ENCODE measurements at regions not wholly inside any gene's neighbourhood (a gene's known extent, or its start where the extent isn't known, plus 50 kb on each side); places are given as distances from the start of the nearest gene placed in this dataset.

DNA sequence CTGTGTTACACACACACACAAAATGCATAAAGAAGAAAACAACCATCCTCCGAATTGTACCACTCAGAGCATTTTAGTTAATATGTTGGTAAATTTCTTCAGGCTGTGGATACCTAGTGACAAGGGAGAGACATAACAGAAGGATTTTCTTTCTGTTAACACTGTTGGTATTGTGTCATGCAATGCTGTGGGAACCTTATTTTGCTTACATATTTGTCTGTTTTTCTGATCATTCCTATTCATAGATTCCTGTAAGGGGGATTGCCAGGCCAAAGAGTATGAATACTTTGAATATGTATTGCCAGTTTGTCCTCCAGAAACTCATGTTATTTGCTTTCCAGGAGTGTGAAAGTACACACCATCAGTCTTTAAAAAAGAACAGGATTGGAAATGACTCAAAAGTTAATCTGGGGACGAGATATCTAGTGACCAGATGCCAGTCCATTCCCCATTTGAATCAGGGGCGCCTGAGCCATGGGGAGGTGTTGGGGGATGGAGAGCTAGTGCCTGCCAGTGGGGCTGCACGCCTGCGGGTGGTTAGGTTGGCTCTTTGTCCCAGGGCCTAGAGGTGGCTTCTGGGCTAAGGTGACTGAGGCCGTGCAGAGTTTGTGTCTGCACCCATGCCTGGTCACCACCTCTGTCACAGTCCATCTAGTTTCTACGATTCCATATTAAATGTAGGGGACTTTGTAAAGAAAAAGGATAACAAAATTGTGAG, 142.0 kb downstream of the PTPN20 start:
- no peak overlapping the region for H3K4me3 ChIP-seq (ENCODE audit: low read depth, low read length)
- TF ChIP-seq, protein P1, sequence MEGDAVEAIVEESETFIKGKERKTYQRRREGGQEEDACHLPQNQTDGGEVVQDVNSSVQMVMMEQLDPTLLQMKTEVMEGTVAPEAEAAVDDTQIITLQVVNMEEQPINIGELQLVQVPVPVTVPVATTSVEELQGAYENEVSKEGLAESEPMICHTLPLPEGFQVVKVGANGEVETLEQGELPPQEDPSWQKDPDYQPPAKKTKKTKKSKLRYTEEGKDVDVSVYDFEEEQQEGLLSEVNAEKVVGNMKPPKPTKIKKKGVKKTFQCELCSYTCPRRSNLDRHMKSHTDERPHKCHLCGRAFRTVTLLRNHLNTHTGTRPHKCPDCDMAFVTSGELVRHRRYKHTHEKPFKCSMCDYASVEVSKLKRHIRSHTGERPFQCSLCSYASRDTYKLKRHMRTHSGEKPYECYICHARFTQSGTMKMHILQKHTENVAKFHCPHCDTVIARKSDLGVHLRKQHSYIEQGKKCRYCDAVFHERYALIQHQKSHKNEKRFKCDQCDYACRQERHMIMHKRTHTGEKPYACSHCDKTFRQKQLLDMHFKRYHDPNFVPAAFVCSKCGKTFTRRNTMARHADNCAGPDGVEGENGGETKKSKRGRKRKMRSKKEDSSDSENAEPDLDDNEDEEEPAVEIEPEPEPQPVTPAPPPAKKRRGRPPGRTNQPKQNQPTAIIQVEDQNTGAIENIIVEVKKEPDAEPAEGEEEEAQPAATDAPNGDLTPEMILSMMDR (IDR thresholded peaks at IDR 0.05; ENCODE audit: insufficient read depth, low read depth, low read length), result no peak
- DNase-seq (ENCODE audit: low read depth), result no peak

DNA sequence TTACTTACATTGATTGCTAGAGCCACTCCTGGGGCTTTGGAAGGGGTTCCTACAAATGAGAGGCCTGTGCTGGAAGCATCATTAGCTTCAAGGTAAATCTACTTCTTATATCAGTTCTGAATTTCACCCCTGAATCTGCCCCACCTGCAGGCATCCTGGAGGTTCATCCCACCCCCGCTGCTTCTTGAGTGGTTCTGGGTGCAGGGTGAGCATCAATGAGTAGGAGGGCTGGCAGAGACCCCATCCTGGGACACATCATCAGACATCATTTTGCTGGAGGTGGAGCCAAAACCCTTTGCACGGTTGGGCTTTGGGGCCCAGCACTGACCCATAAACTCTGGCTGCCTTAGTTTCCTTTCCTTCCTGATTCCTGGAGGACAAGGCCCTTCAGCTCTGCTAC, 143.7 kb downstream of the PTPN20 start:
- DNase-seq (ENCODE audit: low read depth), result no peak
- TF ChIP-seq, protein P1 (IDR thresholded peaks at IDR 0.05; ENCODE audit: insufficient read depth, low read depth, low read length), result no peak
- H3K4me3 ChIP-seq (ENCODE audit: low read depth, low read length), result no peak overlapping the region

DNA sequence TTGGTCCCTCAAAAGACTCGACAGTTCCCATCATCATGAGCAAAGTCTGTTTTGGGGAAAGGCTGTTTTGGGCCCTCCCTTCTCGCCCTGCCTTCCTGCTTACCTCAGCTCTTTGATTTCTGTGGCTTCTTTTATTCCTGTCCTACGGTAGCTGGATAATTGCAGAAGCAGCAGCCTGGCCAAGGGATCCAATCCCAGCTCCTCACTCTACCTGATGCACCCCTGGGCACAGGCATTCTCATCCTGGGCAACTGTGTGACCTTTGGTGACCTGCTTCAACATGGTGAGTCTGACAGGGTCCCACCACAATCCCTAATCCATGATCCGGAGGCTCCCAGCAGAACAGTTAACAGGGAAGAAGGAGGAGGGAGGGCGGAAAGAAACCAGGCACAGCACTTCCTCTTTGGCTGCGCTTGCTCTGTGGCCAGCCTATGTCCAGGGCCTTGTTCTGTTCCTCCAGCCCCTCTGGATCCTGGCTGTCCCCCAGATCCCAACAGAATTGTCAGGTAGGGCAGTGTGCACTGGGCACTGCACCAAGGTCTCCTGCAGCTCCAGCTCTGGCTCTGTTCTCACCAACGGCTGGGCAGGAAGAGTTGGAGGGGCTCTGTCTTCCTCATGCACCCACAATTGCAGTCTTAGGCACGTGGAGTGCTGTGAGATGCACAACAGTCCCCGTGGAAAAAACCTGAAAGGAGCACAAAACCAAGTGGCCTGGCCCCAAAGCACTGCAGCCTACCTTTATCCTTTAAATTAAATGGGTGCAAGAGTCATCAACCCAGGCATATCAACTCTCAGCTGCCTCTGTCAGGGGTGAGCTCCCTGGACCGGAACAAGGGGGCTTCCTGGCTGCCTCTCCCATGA, 144.4 kb downstream of the PTPN20 start:
- no peak overlapping the region for H3K4me3 ChIP-seq (ENCODE audit: low read depth, low read length)
- no peak for DNase-seq (ENCODE audit: low read depth)
- TF ChIP-seq, protein P1 (IDR thresholded peaks at IDR 0.05; ENCODE audit: insufficient read depth, low read depth, low read length), result no peak

DNA sequence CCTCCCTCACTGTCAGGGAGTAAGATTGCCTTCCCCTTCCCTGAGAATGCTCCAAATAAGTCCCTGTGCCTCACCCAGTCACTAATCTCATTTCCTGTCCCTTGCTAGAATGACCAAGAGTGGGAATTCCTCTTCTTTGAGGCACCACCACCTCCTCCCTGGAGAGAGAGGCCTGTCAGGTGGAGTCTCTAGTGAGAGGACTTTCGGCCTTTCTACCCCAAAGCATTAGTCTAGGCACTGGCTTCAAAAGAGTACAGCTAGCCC, 145.0 kb downstream of the PTPN20 start:
- DNase-seq (ENCODE audit: low read depth), result no peak

DNA sequence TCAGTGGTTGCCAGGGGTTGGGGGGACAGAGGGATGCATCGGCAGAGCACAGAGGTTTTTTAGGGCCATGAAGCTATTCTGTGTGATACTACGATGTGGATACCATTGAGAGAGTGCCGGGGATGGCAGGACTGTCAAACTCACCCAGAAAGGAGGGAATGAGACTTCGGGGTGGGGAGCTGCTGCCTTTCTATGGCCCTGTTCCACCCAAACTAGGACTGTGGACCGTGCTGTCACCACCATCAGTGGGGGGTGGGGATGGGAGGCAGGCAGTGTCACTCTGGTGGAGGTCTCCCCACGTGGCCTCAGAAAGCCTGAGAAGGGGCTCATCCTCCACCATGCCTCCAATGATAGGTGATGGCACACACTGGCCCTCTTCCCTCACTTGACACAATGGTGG, 146.2 kb downstream of the PTPN20 start:
- TF ChIP-seq, protein P1 (IDR thresholded peaks at IDR 0.05; ENCODE audit: insufficient read depth, low read depth, low read length), result no peak
- H3K4me3 ChIP-seq (ENCODE audit: low read depth, low read length), result no peak overlapping the region
- DNase-seq (ENCODE audit: low read depth), result no peak

More for the DNA sequence above, 145.0 kb downstream of the PTPN20 start:
- TF ChIP-seq, protein P1 (IDR thresholded peaks at IDR 0.05; ENCODE audit: insufficient read depth, low read depth, low read length), result no peak
- no peak overlapping the region for H3K4me3 ChIP-seq (ENCODE audit: low read depth, low read length)

DNA sequence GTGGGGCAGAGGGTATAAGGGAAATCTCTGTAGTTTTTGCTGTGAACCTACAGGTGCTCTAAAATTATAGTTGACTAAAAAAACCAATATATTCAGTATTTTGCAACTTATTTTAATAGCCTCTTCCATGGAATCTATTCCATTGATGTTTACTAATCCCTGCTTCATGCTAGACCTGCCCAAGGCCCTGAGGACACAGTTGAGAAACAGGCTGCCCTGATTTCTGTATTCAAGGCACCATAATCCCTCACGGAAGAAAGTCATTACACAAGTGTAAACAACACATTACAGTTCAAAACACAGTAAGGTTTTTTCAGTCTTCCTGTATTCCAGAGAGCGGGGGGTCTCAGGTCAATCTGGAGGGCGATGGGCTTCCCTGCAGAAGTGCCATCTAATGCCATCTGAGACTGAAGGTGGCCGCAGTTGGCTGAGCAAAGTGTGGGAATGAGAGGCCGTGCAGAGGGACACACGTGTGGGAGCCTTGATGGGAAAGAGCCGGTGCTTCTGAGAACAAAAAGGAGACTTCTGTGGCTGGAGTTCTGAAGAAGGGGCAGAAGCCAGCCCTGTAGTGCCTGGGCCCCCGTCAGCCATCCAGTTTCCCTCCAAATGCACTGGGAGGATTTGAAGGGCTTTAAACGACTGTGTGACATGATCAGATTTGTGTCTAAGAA, 146.9 kb downstream of the PTPN20 start:
- H3K4me3 ChIP-seq (ENCODE audit: low read depth, low read length), result no peak overlapping the region
- TF ChIP-seq, protein P1 (IDR thresholded peaks at IDR 0.05; ENCODE audit: insufficient read depth, low read depth, low read length), result no peak
- DNase-seq (ENCODE audit: low read depth), result no peak

All from fibroblast of villous mesenchyme (primary cell).